Activated CD8-positive, alpha-beta memory T cell treated with anti-CD3 and anti-CD28 coated beads, Interleukin-2, amount 50 U/mL, for 48 hours (primary cell): ENCODE measurements at regions not wholly inside any gene's neighbourhood (a gene's known extent, or its start where the extent isn't known, plus 50 kb on each side); places are given as distances from the start of the nearest gene placed in this dataset.

Source experiments
- DNase-seq: peaks from one replicate; pipeline ENCODE4 v3.0.0-alpha.2; 2020

- no peak for DNase-seq
Measured at GRCh38 chr13:74706801-74707200, 572.6 kb upstream of the KLF12 start.

- DNase-seq, result no peak
Measured at GRCh38 chr13:74705438-74705837, 571.2 kb upstream of the KLF12 start.

GRCh38 chr13:74703855-74704387 is 569.7 kb upstream of the KLF12 start:
- DNase-seq, result no peak

GRCh38 chr13:74696148-74696922 is 562.1 kb upstream of the KLF12 start:
- no peak for DNase-seq

GRCh38 chr13:74695021-74695800 is 561.0 kb upstream of the KLF12 start:
- DNase-seq, result no peak

GRCh38 chr13:74687442-74688182 is 553.4 kb upstream of the KLF12 start:
- DNase-seq, result no peak

- no peak for DNase-seq
Measured at GRCh38 chr13:74683411-74683810, 549.2 kb upstream of the KLF12 start.

- DNase-seq, result no peak
Measured at GRCh38 chr13:74682746-74683145, 548.5 kb upstream of the KLF12 start.

- no peak for DNase-seq
Measured at GRCh38 chr13:74681891-74682290, 547.7 kb upstream of the KLF12 start.

GRCh38 chr13:74678308-74678965 is 544.2 kb upstream of the KLF12 start:
- DNase-seq, result no peak

- no peak for DNase-seq
Measured at GRCh38 chr13:74675972-74676371, 541.8 kb upstream of the KLF12 start.

- DNase-seq, result no peak
Measured at GRCh38 chr13:74675182-74675581, 541.0 kb upstream of the KLF12 start.

GRCh38 chr13:74674720-74675119 is 540.5 kb upstream of the KLF12 start:
- no peak for DNase-seq

GRCh38 chr13:74669149-74669548 is 534.9 kb upstream of the KLF12 start:
- no peak for DNase-seq

- no peak for DNase-seq
Measured at GRCh38 chr13:74667656-74668203, 533.5 kb upstream of the KLF12 start.

- no peak for DNase-seq
Measured at GRCh38 chr13:74662905-74663304, 528.7 kb upstream of the KLF12 start.

GRCh38 chr13:74661851-74662250 is 527.6 kb upstream of the KLF12 start:
- DNase-seq, result no peak

GRCh38 chr13:74657765-74658164 is 523.6 kb upstream of the KLF12 start:
- no peak for DNase-seq

GRCh38 chr13:74651121-74651520 is 516.9 kb upstream of the KLF12 start:
- DNase-seq, result no peak

- DNase-seq, result no peak
Measured at GRCh38 chr13:74647991-74648390, 513.8 kb upstream of the KLF12 start.

- DNase-seq, result no peak
Measured at GRCh38 chr13:74647211-74647610, 513.0 kb upstream of the KLF12 start.

GRCh38 chr13:74646091-74646490 is 511.9 kb upstream of the KLF12 start:
- DNase-seq, result no peak

- no peak for DNase-seq
Measured at GRCh38 chr13:74645586-74645985, 511.4 kb upstream of the KLF12 start.
